Cerebellar cortex (tissue), 1 donor: ENCODE measurements at regions not wholly inside any gene's neighbourhood (a gene's known extent, or its start where the extent isn't known, plus 50 kb on each side); places are given as distances from the start of the nearest gene placed in this dataset.

Experiments
- DNase-seq: peaks from one replicate; pipeline ENCODE4 v3.0.0-alpha.2; 2015; ENCODE audit warnings: low spot score

- peak; percentile 64 for DNase-seq
These were observed 94.4 kb upstream of the PRDM1 start for GRCh38 chr6:105991561-105992314.

GRCh38 chr6:105990151-105990550, 96.0 kb upstream of the PRDM1 start:
- no peak for DNase-seq

- DNase-seq, result no peak
These were observed 97.1 kb upstream of the PRDM1 start for GRCh38 chr6:105988812-105989577.

GRCh38 chr6:105988321-105988720, 97.8 kb upstream of the PRDM1 start:
- DNase-seq, result no peak

GRCh38 chr6:105987516-105987915, 98.6 kb upstream of the PRDM1 start:
- DNase-seq, result no peak

GRCh38 chr6:105986998-105987397, 99.1 kb upstream of the PRDM1 start:
- DNase-seq, result no peak

GRCh38 chr6:105985816-105986632, 100.1 kb upstream of the PRDM1 start:
- no peak for DNase-seq

- no peak for DNase-seq
These were observed 100.9 kb upstream of the PRDM1 start for GRCh38 chr6:105985098-105985815.

GRCh38 chr6:105983763-105984162, 102.4 kb upstream of the PRDM1 start:
- DNase-seq, result no peak

- DNase-seq, result no peak
These were observed 103.2 kb upstream of the PRDM1 start for GRCh38 chr6:105982761-105983540.

GRCh38 chr6:105981888-105982358, 104.2 kb upstream of the PRDM1 start:
- no peak for DNase-seq

- no peak for DNase-seq
These were observed 104.9 kb upstream of the PRDM1 start for GRCh38 chr6:105981002-105981887.

- DNase-seq, result no peak
These were observed 107.2 kb upstream of the PRDM1 start for GRCh38 chr6:105978974-105979373.

GRCh38 chr6:105977934-105978504, 108.1 kb upstream of the PRDM1 start:
- no peak for DNase-seq

- DNase-seq, result no peak
These were observed 111.2 kb upstream of the PRDM1 start for GRCh38 chr6:105974986-105975385.

- DNase-seq, result no peak
These were observed 113.7 kb upstream of the PRDM1 start for GRCh38 chr6:105972440-105972839.

GRCh38 chr6:105968603-105969333, 117.4 kb upstream of the PRDM1 start:
- no peak for DNase-seq

- no peak for DNase-seq
These were observed 118.1 kb upstream of the PRDM1 start for GRCh38 chr6:105967917-105968602.
